ENCODE measurements at regions not wholly inside any gene's neighbourhood (a gene's known extent, or its start where the extent isn't known, plus 50 kb on each side); places are given as distances from the start of the nearest gene placed in this dataset.

DNA sequence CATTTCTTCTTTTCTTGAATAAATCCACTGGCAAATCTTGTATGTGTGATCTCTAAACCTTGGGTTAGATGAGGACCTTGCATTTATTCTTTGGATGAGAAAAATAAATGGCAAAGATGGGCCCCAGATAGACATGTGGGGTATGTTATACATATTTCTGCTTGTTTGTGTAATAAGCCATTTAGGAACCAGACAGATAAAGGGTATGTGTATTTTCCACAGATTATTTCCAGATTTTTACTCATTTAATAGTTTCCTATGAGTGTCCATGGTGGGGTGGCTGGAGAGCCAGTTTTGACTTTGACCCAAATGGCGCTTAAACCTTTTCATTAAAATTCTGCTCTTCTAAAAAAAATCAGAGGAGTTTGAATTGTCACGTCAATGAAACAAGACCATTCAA lies 102.8 kb downstream of the MYCN start:
- DNase-seq (ENCODE audit: low read depth, low spot score), result no peak

DNA sequence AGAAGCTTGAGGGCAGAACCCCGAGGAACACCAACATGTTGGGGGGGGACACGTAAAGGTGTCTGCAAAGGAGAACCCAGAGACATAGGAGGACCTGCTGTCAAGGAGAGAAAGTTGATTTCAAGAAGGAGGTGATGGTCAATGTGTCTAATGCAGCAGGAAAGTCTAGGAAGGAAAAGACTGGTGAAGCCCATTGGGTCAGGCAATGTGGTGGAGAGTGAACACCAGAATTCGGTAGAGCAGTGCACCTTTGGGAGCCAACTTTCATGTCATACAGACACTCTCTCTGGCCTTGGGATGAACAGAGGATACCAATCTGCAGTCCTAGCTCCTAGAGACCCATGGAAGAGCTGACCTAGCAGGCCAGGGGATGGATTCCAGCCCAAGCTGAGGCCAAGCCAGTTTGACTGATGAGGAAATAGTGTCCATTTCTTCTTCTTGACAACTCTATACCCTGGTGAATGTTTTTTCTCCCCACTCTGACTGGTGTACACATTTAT lies 101.9 kb downstream of the MYCN start:
- DNase-seq (ENCODE audit: low read depth, low spot score), result no peak

DNA sequence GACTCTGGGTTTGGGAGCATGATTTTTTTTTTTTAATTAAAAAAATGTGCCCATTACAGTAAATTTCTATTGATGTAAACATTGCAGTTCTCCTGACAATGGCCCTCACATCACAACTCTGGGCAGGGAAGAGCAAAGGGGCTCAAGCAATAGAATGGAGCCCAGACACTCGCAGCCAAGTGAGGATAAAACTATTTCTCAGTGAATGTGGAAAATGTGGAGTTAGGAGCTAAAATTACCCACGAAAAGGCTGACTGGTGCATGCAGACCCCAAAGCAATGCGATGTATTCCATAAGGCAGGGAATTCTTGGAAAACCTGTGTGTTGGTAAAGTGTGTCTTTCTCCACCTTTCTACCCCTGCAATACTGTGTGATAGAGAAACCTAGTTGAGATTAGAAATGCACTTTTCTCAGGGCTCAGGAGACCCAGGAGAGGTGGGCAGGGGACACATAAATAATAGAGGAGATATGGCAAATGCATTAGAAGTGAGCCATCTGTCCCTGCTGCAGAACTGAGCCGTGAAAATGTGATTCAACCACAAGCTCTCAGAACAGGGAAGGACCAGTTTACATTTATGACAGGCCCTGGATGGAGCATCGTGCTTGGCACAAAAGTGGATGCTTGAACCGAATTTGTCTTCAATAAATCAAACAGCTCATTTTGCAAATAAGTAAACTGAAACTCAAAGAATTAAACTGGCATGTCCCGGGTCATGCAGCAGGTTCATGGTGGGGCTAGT lies 100.1 kb downstream of the MYCN start:
- DNase-seq (ENCODE audit: low read depth, low spot score), result no peak

DNA sequence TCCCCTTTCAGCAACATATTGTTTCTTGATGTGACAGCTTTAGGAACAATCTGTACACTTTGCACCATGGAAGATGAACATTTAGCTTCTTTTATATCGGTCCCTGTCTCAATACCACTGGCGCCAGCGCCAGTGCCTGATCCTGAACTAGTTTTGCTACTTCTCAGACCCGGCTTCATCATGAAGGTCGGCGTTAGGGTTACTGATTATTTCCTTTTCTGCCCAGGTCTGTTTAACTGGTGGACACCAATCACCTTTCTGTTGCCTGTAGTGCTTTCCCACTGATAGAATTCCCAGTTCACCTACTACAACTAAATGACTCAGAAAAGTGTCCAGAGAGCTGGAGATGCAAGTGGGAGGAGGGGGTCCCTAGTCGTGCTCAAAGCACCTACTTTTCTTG lies 99.5 kb downstream of the MYCN start:
- DNase-seq (ENCODE audit: low read depth, low spot score), result no peak

DNA sequence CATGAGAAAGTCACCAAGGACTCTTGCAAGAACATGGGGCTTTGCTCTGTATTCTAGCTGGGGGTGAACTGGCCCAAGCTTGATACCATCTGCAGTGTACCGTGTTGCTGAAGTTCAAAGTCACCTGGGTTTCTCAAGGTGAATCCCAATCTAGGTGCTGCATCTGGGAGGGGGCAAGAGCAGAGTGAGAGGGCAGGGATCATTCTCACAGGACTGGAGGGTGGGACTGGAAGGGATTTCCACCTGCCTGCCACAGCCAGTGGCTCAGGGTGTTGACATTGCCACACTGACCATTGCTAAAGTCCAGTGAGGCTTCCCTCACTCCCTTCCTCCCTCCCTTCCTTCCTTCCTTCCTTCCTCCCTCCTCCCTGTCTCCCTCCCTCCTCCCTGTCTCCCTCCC lies 98.7 kb downstream of the MYCN start:
- no peak for DNase-seq (ENCODE audit: low read depth, low spot score)

DNA sequence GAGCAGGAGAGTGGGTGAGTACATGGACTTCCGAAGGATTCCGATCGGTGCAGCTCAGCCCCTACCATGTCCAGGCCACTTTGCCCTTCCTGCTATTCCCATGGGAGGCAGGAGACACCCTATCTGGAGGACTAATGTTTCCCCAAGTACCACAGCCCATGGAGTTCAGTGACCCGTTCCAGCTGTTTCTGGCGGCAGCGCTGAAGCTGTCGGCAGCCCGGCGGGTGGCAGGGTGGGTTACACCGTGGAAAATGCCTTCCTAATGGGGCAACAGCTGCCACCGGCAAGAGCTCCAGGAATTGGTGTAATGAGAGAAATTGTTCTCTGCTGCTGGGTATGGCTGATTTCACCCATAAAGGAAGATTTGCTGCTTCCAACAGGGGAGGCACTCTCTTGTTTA lies 98.3 kb downstream of the MYCN start:
- no peak for DNase-seq (ENCODE audit: low read depth, low spot score)

DNA sequence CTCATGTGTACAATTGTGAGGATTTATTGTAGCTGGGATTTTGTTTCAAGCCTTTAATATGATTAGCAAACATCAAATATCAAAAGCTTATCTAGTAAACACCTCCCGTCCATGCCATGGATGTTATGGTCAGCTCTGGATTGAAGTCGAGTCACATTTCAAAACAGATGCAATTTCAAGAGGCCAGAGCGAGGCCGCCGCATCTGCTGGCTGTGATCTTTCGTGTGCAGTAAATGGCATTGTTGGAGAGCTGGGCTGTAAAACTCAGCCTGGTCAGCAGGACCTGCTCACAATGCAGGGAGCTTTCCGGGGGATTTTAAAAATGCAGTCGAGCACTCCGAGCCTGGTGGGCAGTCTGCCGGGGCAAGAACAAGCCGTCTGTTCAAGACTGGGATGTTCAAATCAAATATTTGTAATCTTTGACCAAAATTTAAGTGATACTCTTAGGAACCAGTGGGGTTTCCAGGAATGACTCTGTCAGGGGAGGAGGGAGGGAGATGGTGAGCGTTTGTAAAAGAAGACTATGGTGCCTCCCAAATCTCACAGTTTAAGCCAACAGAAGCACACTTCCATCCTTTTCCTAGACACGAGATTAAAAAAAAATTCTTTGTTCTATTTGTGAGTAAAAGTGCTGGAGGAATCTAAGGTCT lies 97.6 kb downstream of the MYCN start:
- no peak for DNase-seq (ENCODE audit: low read depth, low spot score)

DNA sequence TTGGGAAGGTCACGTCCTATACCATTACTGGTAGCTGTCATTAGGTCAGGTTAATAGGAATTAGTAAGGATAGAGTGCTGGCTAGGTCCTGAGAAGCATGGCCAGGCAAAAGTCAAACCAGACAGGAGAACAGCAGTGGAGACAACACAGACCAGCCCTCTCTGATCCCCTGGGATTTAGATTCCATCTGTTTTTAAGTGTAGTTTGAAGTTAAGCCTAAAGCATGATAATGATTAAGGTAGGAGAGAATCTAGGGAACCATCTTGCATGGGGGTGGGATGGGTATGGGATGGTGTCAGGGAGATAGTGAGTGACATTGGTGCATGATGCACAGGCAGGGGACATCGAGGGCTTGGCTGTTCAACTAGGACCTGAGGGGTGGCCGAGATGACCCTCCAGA lies 96.6 kb downstream of the MYCN start:
- DNase-seq (ENCODE audit: low read depth, low spot score), result no peak

DNA sequence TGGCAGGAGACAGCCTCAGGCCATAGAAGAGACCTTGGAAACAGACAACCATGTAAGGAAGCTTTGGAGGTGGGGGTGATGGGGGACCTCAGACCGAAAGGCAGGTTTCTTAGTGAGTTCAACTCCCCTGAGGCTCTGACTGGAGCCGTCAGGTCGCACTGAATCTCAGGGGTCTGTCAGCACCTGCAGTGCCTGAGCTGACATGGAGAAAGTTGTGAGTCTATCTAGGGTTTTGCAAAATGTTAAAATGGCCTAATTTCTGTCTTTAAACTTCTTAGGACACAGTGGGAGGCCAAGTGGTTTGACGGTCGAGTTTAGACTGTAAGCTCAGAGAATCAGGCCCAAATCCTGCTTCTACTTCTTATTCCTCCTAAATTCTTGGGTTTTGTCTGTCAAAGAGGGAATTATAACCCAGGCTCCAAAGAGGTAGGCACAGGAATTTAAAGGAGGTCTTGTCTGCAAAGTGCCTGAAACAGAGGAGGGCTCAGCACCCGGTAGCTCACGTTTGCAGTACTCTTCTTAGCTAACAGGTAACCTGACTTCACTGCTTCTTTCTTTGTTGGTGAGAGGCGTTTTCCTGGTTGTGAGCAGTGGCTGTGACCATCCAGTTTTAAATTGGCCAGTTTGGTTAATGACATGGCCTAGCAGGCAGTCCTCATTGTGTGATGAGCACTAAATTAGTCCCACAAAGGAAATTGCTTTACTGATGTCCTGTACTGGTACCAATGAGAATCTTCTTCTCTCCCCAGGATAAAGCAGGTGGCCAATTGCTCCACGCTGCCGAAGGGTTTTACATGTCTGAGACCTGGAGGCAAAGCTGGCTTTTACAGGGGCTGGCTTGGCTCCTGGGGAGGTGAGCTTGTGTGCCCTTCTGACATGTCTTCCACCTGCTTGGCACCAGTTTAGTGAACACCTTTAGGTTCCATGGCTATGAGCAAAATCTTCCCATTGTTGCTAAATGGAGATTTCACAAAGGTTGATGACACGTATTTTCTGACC lies 95.7 kb downstream of the MYCN start:
- no peak for DNase-seq (ENCODE audit: low read depth, low spot score)

DNA sequence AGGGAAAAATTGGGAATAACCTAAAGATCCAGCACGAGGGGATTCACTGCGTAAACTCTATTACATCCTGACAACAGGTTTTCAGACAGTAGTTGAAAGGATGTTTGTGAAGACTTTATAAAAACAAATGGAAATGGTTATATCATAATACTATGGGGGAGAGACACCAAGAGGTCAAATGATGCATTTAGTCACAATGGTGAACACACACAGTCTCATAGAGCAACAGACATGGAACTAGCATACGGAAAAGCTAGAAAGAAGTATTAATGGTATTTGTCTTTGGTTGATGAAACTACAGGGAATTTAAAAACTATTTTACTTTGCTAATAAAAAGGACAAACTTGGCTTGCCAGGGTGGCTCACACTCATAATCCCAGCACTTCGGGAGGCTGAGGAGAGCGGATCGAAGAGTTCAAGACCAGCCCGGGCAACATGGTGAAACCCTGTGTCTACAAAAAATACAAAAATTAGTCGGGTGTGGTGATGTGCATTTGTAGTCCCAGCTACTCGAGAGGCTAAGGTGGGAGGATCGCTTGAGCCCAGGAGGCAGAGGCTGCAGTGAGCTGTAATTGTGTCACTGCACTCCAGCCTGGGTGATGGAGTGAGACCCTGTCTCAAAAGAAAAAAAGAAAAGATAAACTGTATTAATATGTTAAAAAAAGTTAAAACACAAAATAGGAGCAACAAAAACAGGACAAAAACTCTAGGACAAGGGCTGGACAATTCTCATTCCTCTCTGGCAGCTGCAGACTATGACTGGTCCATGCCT lies 94.8 kb downstream of the MYCN start:
- no peak for DNase-seq (ENCODE audit: low read depth, low spot score)

DNA sequence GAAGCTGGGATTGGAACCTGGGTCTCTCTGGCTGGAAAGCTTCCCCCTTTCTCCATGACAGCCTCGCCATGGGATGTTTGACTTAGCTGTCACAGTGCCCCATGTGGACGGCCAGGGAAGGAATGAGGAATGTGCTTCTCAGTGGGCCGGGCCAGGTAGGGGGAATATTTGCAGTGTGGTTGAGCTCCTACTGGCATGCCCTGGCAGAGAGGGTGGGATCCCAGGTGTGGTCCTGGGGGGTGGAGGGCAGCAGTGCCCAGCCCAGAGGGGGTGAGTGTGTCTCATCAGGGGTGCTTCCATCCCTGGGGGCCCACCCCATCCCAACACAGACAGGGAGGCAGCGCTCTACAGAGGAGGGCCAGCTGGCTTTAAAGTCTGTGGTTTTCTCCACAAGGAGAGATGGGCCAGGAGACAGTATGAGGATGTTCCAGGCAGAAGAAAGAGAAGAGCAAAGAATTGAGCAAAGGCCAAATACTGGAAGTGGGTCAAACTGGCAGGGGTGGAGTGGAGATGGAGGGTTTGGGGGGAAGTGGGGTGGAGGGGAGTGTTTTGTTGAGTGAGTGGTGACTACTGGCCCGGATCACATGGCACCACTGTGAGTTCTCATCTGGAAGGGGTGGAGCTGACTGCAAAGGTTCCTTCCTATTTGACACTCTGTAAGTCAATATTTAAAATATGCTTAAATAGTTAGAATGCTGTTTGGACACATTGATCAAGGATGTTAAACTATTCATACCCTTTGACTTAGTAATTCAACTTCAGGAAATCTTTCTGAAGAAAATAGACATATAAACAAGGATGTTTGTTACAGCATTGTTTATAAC lies 94.0 kb downstream of the MYCN start:
- no peak for DNase-seq (ENCODE audit: low read depth, low spot score)

DNA sequence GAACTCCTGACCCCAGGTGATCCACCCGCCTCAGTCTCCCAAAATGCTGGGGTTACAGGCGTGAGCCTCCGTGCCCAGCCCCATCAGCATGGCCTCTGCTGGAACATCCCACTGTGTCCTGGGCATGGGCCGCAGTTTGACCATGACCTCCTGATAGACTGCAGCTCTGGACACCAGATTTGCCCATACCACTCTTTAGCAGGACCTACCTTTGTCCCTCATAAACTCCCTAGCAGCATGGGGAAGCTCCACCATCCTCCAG lies 92.6 kb downstream of the MYCN start:
- no peak for DNase-seq (ENCODE audit: low read depth, low spot score)

DNA sequence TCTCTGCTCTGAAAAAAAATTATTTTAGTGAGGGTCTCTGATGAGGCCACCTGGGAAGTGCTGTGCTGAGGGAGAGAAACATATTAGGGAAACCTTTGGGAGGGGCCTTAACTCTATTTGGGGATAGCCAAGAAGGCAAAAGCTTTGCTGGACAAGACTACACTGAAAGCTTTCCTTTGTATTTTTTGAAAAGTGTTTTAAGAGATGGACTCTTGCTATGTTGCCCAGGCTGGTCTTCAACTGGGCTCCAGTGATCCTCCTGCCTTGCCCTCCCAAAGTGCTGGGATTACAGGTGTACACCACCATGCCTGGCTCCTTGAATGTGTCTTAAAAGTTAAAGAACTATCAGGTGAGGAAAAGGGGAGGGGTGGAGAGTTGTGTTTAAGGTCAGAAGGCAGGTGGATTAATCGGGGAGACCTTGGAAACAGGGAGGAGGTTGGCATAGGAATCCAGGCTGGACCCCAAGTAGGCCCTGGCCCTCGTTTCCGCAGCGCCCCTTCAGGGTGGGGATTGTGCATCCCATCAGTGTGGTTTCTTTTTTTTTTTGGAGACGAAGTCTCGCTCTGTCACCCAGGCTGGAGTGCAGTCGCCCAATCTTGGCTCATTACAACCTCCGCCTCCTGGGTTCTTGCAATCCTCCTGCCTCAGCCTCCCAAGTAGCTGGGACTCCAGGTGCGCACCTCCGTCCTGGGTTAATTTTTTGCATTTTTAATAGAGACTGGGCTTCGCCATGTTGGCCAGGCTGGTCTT lies 92.1 kb downstream of the MYCN start:
- DNase-seq (ENCODE audit: low read depth, low spot score), result no peak

DNA sequence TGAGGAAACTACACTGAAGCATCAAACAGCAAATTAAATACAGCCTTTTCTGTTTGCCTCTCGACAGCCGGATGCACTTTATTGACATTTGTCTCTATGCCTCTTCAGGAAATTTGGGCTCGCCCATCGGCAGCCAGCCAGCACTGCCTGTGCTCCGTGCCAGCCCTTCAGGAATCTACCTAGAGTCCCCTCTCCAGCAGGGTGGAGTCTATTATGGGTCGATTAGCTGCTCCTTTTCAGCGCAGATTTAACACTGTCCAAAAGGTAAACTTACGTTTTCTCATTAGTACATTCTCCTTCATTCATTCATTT lies 91.5 kb downstream of the MYCN start:
- DNase-seq (ENCODE audit: low read depth, low spot score), result no peak

DNA sequence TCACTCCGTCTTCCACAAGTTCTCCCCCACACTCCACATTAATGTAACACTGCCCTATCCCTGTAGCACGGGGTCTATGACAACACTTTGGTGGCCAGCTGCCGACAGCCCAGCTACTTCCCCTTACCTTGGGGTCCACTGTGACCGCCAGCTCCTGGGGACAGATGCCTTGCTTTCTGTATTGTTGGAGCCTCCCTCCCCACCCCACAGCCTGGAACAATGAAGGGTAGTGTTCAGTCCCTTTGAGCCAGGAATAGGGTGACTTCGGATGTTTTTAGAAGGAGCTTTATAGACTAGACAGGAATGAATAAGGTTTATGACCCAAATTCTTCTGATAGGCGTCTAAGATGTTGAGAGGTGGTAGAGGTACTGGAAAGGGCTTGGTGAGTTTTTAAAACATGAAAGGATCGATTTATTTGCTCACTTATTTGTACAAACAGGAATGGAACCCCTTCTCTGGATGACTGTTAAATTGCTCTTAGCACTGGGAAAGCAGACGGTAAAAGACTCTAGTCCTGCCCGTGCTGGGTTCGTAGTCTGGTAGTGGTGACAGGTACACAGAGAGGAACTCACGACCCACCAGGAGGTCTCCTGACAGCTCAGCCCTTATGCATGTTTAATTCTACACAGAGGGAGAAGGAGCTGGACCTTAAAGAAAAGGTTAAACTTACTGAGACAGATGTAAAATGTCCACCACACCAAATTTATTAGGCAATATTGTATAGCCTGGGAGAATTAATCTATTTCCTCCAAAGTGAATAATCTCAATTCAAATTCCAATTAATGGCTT lies 90.9 kb downstream of the MYCN start:
- no peak for DNase-seq (ENCODE audit: low read depth, low spot score)

DNA sequence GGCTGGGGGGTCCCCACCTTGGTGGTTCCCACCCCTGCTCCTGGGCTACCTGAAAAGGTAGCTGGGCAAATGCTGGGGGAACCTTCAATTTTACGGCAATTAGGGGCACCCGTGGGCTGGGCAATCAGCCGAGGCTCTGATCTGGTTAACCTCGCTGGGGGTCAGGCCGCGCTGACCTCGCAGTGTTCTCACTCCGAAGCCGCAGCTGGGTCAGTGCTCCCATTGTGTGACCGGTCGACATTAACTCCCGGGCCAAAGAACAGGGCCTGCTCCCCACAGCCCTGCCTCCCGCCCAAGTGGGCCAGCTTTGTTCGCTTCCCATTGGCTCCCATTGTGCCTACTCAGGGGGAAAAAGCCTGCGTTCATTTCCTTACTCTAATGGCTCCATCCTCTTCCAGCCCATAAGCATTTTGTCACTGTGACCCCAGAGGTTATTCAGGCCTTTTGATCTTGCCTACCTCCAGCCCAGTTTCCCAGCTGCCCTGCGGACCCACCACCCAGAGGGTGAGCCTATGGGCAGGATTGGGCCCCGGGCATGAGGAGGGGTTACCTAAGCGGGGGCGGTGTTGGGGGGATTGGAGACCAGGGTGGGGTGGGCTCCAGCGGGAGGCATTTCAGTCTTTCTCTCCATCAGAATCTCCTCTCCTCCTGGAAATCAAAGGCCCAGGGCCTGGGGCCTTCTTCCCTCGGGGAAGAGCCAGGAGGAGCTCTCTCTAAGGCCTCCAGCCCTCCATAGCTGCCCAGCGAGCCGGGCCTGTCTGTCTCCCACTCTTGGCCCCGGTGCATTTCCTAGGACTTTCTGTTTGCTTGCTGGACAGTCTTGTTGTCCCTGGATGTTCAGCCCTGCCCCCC lies 90.1 kb downstream of the MYCN start:
- DNase-seq (ENCODE audit: low read depth, low spot score), result no peak

DNA sequence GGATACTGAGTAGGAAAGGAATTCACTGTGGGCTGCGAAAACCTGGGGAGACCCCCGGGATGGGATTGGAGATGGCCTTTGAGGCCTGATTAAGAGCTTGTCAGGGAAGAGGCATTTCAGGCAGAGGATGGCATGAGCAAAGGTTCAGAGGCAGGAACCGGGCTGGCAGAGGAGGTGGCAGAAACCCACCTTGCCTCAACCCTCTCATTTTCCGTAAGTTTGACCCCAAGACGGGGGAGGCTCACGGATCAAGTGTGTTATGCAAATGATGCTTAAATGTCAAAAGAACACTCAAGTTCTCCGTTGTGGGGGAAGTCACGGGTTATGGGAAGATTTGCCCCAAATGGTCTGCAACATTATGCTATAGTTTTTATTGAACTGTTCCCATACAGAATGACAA lies 88.3 kb downstream of the MYCN start:
- no peak for DNase-seq (ENCODE audit: low read depth, low spot score)

DNA sequence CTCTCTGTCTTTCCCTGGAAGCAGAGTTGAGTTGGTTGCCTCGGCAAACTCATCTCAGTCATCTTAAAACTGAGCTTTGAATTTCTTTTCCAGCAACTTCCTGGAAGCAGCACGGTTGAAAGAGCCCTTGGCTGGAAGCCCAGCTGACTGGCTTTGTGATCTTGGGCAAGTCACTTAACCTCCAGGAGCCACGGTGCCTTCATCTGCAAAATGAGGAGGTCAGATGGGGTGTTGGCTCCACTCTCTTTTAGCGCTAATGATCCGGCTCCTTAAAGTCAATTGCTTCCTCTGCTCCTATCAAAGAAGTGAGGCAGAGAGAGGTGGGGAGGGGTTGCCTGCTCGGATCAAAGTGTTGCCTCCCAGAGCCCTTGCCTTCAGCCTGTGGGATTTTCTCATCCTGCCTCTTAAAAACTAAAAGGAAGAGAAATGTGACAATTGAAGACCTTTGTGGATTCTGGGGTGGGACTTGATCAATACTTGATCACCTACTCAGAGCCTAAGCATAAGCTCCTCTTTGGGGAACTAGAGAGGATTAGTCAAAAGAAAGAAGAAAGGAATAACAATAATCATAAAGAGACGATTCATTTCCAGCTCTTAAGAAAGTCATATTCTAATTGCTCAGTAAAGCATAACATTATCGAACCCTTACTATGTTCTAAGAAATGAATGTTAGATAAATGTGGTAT lies 86.6 kb downstream of the MYCN start:
- DNase-seq (ENCODE audit: low read depth, low spot score), result no peak

All from astrocyte of the hippocampus (primary cell).